B cell (primary cell): ENCODE measurements at regions not wholly inside any gene's neighbourhood (a gene's known extent, or its start where the extent isn't known, plus 50 kb on each side); places are given as distances from the start of the nearest gene placed in this dataset.

Experiments
- CTCF ChIP-seq: fragments of 200-600 bp; IDR thresholded peaks from one replicate; pipeline ENCODE4 v1.8.0; 2022; ENCODE audit warnings: antibody characterized with exemption, mild to moderate bottlenecking
- EZH2 ChIP-seq: IDR thresholded peaks from 2 replicates; pipeline ENCODE4 v1.6.1; 2012; ENCODE audit warnings: borderline replicate concordance, low read depth, mild to moderate bottlenecking, moderate library complexity, low read length; ENCODE audit not compliant: insufficient read depth, poor library complexity, severe bottlenecking

DNA sequence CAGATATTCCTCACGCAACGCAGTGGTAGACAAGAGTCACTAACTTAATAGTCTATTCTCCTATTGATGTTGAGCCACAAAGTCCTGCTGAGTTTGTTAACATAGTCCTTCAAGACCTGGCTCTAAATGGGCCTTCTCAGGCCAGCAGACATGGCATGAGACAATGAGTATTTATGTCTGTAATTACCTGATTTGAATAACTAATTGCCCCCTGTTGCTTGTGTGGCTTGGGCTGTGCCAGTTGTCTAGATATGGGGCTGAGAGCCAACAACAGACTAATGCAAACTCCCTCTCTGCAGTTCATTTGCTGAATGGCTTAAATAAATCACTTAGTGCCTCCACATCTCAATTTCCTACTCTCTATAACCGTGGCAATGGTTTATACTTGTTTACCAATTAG is 65.5 kb upstream of the VWC2 start:
- TF ChIP-seq CTCF (no peak), EZH2 (no peak)
